H1 (cell line): ENCODE measurements at regions not wholly inside any gene's neighbourhood (a gene's known extent, or its start where the extent isn't known, plus 50 kb on each side); places are given as distances from the start of the nearest gene placed in this dataset.

ENCODE experiments used
- CTCF ChIA-PET: fragments of 300-600 bp; sonication (Branson Sonifier 250); formaldehyde crosslinking; loops from one replicate; lab custom pipeline; 2021; ENCODE audit not compliant: partially characterized antibody; lab: Charles Lee
- POLR2A ChIA-PET: fragments of 300-600 bp; sonication (Branson Sonifier 250); formaldehyde crosslinking; loops from one replicate; lab custom pipeline; 2021; ENCODE audit warnings: inconsistent platforms; ENCODE audit not compliant: partially characterized antibody; lab: Charles Lee
- DNase-seq, 2 experiments: peaks; one replicate each; pipeline versions ENCODE4 v3.0.0 to v3.0.0-alpha.2; 2010 to 2022; ENCODE audit warnings: low spot score in 2 of 2, low read depth in 1 of 2, mixed read lengths in 1 of 2
- FAIRE-seq: peaks from 2 replicates; lab custom pipeline; 2011; peaks lifted over from hg19 to GRCh38; lab: Jason Lieb, UNC
- H2AFZ ChIP-seq: 2 replicates; pipeline ENCODE4 v1.8.1; 2012; ENCODE audit warnings: low read length, inconsistent platforms
- H2AK5ac ChIP-seq: 2 replicates; pipeline ENCODE4 v1.6.1; 2013; ENCODE audit warnings: low read depth, low read length
- H2BK120ac ChIP-seq: replicated peaks from 2 replicates; pipeline ENCODE3; 2013; ENCODE audit warnings: low read depth, low read length, inconsistent platforms
- H2BK12ac ChIP-seq: 2 replicates; pipeline ENCODE4 v1.6.1; 2013; ENCODE audit warnings: low read depth, low read length
- H2BK15ac ChIP-seq: 2 replicates; pipeline ENCODE4 v1.6.1; 2013; ENCODE audit warnings: low read length
- H2BK20ac ChIP-seq: 2 replicates; pipeline ENCODE4 v1.6.1; 2013; ENCODE audit warnings: low read length
- H2BK5ac ChIP-seq: 2 replicates; pipeline ENCODE4 v1.6.1; 2013; ENCODE audit warnings: low read depth, low read length
- H3K14ac ChIP-seq: 2 replicates; pipeline ENCODE4 v1.6.1; 2013; ENCODE audit warnings: inconsistent platforms; ENCODE audit not compliant: insufficient read length
- H3K18ac ChIP-seq: 2 replicates; pipeline ENCODE4 v1.6.1; 2013; ENCODE audit warnings: low read length; ENCODE audit errors: extremely low read depth
- H3K23ac ChIP-seq: 2 replicates; pipeline ENCODE4 v1.6.1; 2013; ENCODE audit warnings: inconsistent platforms; ENCODE audit not compliant: insufficient read length
- H3K23me2 ChIP-seq: 2 replicates; pipeline ENCODE4 v1.6.1; 2013; ENCODE audit warnings: low read depth, low read length
- H3K27ac ChIP-seq: 2 replicates; pipeline ENCODE4 v1.6.1; 2011; ENCODE audit warnings: low read depth, low read length, inconsistent platforms
- H3K27me3 ChIP-seq, 4 experiments: replicated peaks in 1 of 4; 1 replicate in 1 of 4; 2 replicates in 3 of 4; pipeline versions ENCODE4 v1.6.1 to v1.8.1; 2011 to 2013; ENCODE audit warnings: low read length in 3 of 4, mild to moderate bottlenecking in 3 of 4, inconsistent platforms in 2 of 4, mixed read lengths in 2 of 4, moderate library complexity in 1 of 4; ENCODE audit not compliant: control insufficient read depth in 3 of 4, insufficient read depth in 3 of 4; ENCODE audit errors: extremely low read depth in 1 of 4
- H3K36me3 ChIP-seq, 4 experiments: 2 replicates each; pipeline versions ENCODE4 v1.6.1 to v1.8.1; 2011 to 2013; ENCODE audit warnings: mild to moderate bottlenecking in 4 of 4, low read length in 3 of 4, moderate library complexity in 2 of 4, control low read depth in 1 of 4, inconsistent platforms in 1 of 4; ENCODE audit not compliant: insufficient read depth in 4 of 4, control insufficient read depth in 2 of 4
- H3K4ac ChIP-seq: replicated peaks from 2 replicates; pipeline ENCODE3; 2013; ENCODE audit warnings: low read length, low read depth, mixed read lengths, inconsistent platforms; ENCODE audit not compliant: insufficient read length
- H3K4me1 ChIP-seq, 4 experiments: replicated peaks in 1 of 4; 1 replicate in 1 of 4; 2 replicates in 3 of 4; pipeline versions ENCODE4 v1.6.1 to v1.8.1; 2011 to 2013; ENCODE audit warnings: low read length in 3 of 4, inconsistent platforms in 2 of 4, mixed read lengths in 1 of 4; ENCODE audit not compliant: insufficient read depth in 4 of 4, control insufficient read depth in 3 of 4
- H3K4me2 ChIP-seq, 2 experiments: 2 replicates each; pipeline versions ENCODE4 v1.6.1 to v1.8.1; 2011 to 2013; ENCODE audit warnings: low read depth in 2 of 2, low read length in 2 of 2, control low read depth in 1 of 2, inconsistent platforms in 1 of 2, mild to moderate bottlenecking in 1 of 2; ENCODE audit not compliant: insufficient read depth in 1 of 2
- H3K4me3 ChIP-seq, 4 experiments: fragments of 200-600, 300-600 bp in 1 of 4; sonication (generic), shearing (Covaris generic), sonication (Bioruptor Twin) in 1 of 4; 2 replicates each; pipeline versions ENCODE4 v1.5.1 to v1.8.1; 2011 to 2016; ENCODE audit warnings: low read length in 4 of 4, low read depth in 3 of 4, control low read depth in 2 of 4, inconsistent platforms in 2 of 4, mild to moderate bottlenecking in 2 of 4, mixed read lengths in 1 of 4, moderate library complexity in 1 of 4; ENCODE audit not compliant: insufficient read depth in 2 of 4; ENCODE audit errors: extremely low read depth in 1 of 4
- H3K56ac ChIP-seq: replicated peaks from 2 replicates; pipeline ENCODE3; 2013; ENCODE audit warnings: low read depth, mild to moderate bottlenecking, mixed read lengths, low read length, inconsistent platforms; ENCODE audit not compliant: insufficient read length
- H3K79me1 ChIP-seq: 2 replicates; pipeline ENCODE4 v1.6.1; 2013; ENCODE audit warnings: low read depth, low read length, control low read depth
- H3K79me2 ChIP-seq, 2 experiments: 2 replicates each; pipeline versions ENCODE4 v1.6.1 to v1.8.1; 2012 to 2013; ENCODE audit warnings: low read length in 2 of 2, mild to moderate bottlenecking in 2 of 2, inconsistent platforms in 1 of 2; ENCODE audit not compliant: insufficient read depth in 2 of 2, control insufficient read depth in 1 of 2
- H3K9ac ChIP-seq, 4 experiments: replicated peaks in 1 of 4; 1 replicate in 1 of 4; 2 replicates in 3 of 4; pipeline versions ENCODE4 v1.6.1 to v1.8.1; 2011 to 2013; ENCODE audit warnings: low read depth in 3 of 4, low read length in 3 of 4, control low read depth in 2 of 4, mild to moderate bottlenecking in 2 of 4, moderate library complexity in 2 of 4, inconsistent platforms in 1 of 4; ENCODE audit errors: extremely low read depth in 1 of 4
- H3K9me3 ChIP-seq, 2 experiments: 2 replicates each; pipeline versions ENCODE4 v1.6.1 to v1.8.1; 2012 to 2013; ENCODE audit warnings: mild to moderate bottlenecking in 2 of 2, moderate library complexity in 2 of 2, control low read depth in 1 of 2, inconsistent platforms in 1 of 2, low read depth in 1 of 2, low read length in 1 of 2, mixed read lengths in 1 of 2; ENCODE audit not compliant: insufficient read depth in 2 of 2
- H4K20me1 ChIP-seq, 2 experiments: replicated peaks in 1 of 2; 2 replicates each; pipeline versions ENCODE3 to v1.8.1; 2011 to 2013; ENCODE audit warnings: inconsistent platforms in 2 of 2, low read length in 2 of 2, mild to moderate bottlenecking in 1 of 2; ENCODE audit not compliant: insufficient read depth in 2 of 2, control insufficient read depth in 1 of 2
- H4K5ac ChIP-seq: 2 replicates; pipeline ENCODE4 v1.6.1; 2013; ENCODE audit warnings: low read length, low read depth, mixed read lengths, inconsistent platforms; ENCODE audit not compliant: insufficient read length
- H4K8ac ChIP-seq: 2 replicates; pipeline ENCODE4 v1.8.0; 2013; ENCODE audit warnings: mild to moderate bottlenecking, moderate library complexity, low read length, inconsistent platforms; ENCODE audit not compliant: insufficient read depth; ENCODE audit errors: extremely low read depth
- H4K91ac ChIP-seq: replicated peaks from 2 replicates; pipeline ENCODE3; 2013; ENCODE audit warnings: low read length, mixed read lengths, inconsistent platforms; ENCODE audit not compliant: insufficient read length
- BRCA1 ChIP-seq: IDR thresholded peaks from 2 replicates; pipeline ENCODE4 v1.6.1; 2012; ENCODE audit warnings: low read depth, low read length, improper control_type of control experiment
- CREB1 ChIP-seq: IDR thresholded peaks from 2 replicates; pipeline ENCODE4 v1.6.1; 2012; ENCODE audit warnings: inconsistent platforms
- EGR1 ChIP-seq: IDR thresholded peaks from 2 replicates; pipeline ENCODE4 v1.6.1; 2011; ENCODE audit warnings: low read depth, low read length, borderline replicate concordance
- EP300 ChIP-seq, 2 experiments: IDR thresholded peaks; 1 replicate in 1 of 2; 2 replicates in 1 of 2; pipeline ENCODE4 v1.6.1; 2011 to 2012; ENCODE audit warnings: low read depth in 2 of 2, low read length in 2 of 2, mild to moderate bottlenecking in 2 of 2, borderline replicate concordance in 1 of 2, inconsistent platforms in 1 of 2, moderate library complexity in 1 of 2
- HDAC2 ChIP-seq, 2 experiments: fragments of 300-600 bp in 1 of 2; sonication (generic) in 1 of 2; IDR thresholded peaks; 2 replicates each; pipeline ENCODE4 v1.6.1; 2011 to 2012; ENCODE audit warnings: low read depth in 2 of 2, low read length in 2 of 2, mild to moderate bottlenecking in 2 of 2, moderate library complexity in 2 of 2, borderline replicate concordance in 1 of 2, inconsistent platforms in 1 of 2
- HDAC6 ChIP-seq: IDR thresholded peaks from one replicate; pipeline ENCODE4 v1.7.1; 2012; ENCODE audit warnings: low read depth, mild to moderate bottlenecking, inconsistent platforms, low read length, moderate library complexity
- KDM1A ChIP-seq: fragments of 200-600, 300-600 bp; sonication (generic); IDR thresholded peaks from 2 replicates; pipeline ENCODE4 v1.7.1; 2016; ENCODE audit warnings: mild to moderate bottlenecking, low read length, borderline replicate concordance
- RXRA ChIP-seq: IDR thresholded peaks from 2 replicates; pipeline ENCODE4 v1.6.1; 2011; ENCODE audit warnings: low read depth, mild to moderate bottlenecking, low read length, moderate library complexity; ENCODE audit not compliant: insufficient read depth
- SIX5 ChIP-seq: IDR thresholded peaks from 2 replicates; pipeline ENCODE4 v1.6.1; 2011; ENCODE audit warnings: mild to moderate bottlenecking, low read depth, low read length
- TEAD4 ChIP-seq: IDR thresholded peaks from 2 replicates; pipeline ENCODE4 v1.6.1; 2012; ENCODE audit warnings: low read depth, low read length, inconsistent platforms, mixed read lengths
- WGBS, 2 experiments: shearing (Covaris generic) in 1 of 2; methylation state at CpG; one replicate each; pipeline versions ENCODE4 v1.1.6 to v1.1.7; 2013 to 2015; ENCODE audit warnings: low lambda C conversion rate in 2 of 2, mixed read lengths in 2 of 2, inconsistent platforms in 1 of 2, low coverage in 1 of 2, missing lambda C conversion rate in 1 of 2; ENCODE audit not compliant: insufficient replicate concordance in 2 of 2, insufficient coverage in 1 of 2, insufficient read length in 1 of 2; ENCODE audit errors: extremely low coverage in 1 of 2, missing lambda C conversion rate in 1 of 2; 5-methylcytosine and 5-hydroxymethylcytosine counted together
- TF ChIP-seq, protein P1 (sequence below): IDR thresholded peaks from 2 replicates; pipeline ENCODE4 v1.6.1; 2012; ENCODE audit warnings: inconsistent platforms
- TF ChIP-seq, protein P2 (sequence below): IDR thresholded peaks from 2 replicates; pipeline ENCODE4 v1.6.1; 2012; ENCODE audit warnings: inconsistent platforms

DNA sequence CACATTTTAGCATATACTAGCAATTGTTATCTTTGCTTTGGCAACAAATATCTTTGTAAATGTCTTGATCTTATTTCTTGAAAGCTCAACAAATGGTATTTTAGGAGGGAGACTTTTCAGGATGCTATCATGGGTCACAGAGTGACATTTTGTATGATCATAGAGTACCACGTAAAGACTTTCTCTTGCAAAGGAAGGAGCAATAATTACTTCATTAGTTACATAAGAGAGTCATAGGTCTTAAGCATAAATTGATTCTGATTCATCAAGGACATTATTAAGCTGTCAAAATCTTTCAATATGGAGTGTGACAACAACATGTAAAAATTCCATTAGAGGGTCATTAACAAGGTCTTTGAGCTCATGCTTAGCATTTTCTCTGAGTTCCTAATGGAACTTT is 339.6 kb downstream of the NUP35 start:
- Histone ChIP-seq H4K91ac (no peak overlapping the region), H3K23ac (no peak overlapping the region), H2BK20ac (no peak overlapping the region), H3K4me2 (no peak overlapping the region), H3K4me1 (no peaks in the 10 kb centered on the region), H2BK5ac (no peak overlapping the region), H3K79me2 (no peaks in the 10 kb centered on the region), H3K14ac (no peak overlapping the region), H2BK15ac (no peak overlapping the region), H2AK5ac (no peak overlapping the region), H3K4ac (no peak overlapping the region), H3K56ac (no peak overlapping the region), H2BK120ac (no peak overlapping the region), H3K79me1 (no peaks in the 10 kb centered on the region), H4K8ac (no peak overlapping the region), H3K23me2 (no peaks in the 10 kb centered on the region), H3K36me3 (no peaks in the 10 kb centered on the region), H3K9me3 (no peaks in the 10 kb centered on the region), H2BK12ac (no peak overlapping the region), H3K27ac (no peak overlapping the region), H3K4me3 (no peak overlapping the region), H3K9ac (no peak overlapping the region), H4K20me1 (no peaks in the 10 kb centered on the region), H3K27me3 (no peaks in the 10 kb centered on the region), H4K5ac (no peak overlapping the region), H3K18ac (no peak overlapping the region), H2AFZ (no peak overlapping the region)
- CTCF ChIA-PET, result no interaction called here
- DNase-seq, result no peak
- no peak for FAIRE-seq
- WGBS, 2 experiments, result 89% methylated on average over 1 of the region's 1 CpG; no CpG with 5 or more reads in 1 of the 2 experiments
- POLR2A ChIA-PET, result no interaction called here
- TF ChIP-seq TEAD4 (no peak), EGR1 (no peak), BRCA1 (no peak), HDAC2 (IDR thresholded peaks at IDR 0.05; ENCODE audit: borderline replicate concordance in 1 of 2, low read depth in 2 of 2, low read length in 2 of 2) (no peak), SIX5 (no peak), KDM1A (no peak), HDAC6 (no peak), CREB1 (no peak), EP300 (IDR thresholded peaks at IDR 0.05; ENCODE audit: borderline replicate concordance in 1 of 2, low read depth in 2 of 2, low read length in 2 of 2) (no peak), RXRA (no peak)
- TF ChIP-seq, protein P1, sequence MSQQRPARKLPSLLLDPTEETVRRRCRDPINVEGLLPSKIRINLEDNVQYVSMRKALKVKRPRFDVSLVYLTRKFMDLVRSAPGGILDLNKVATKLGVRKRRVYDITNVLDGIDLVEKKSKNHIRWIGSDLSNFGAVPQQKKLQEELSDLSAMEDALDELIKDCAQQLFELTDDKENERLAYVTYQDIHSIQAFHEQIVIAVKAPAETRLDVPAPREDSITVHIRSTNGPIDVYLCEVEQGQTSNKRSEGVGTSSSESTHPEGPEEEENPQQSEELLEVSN, result no peak
- TF ChIP-seq, protein P2, sequence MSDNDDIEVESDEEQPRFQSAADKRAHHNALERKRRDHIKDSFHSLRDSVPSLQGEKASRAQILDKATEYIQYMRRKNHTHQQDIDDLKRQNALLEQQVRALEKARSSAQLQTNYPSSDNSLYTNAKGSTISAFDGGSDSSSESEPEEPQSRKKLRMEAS, result no peak
